ENCODE measurements at regions not wholly inside any gene's neighbourhood (a gene's known extent, or its start where the extent isn't known, plus 50 kb on each side); places are given as distances from the start of the nearest gene placed in this dataset.
A peak's percentile ranks its signal among the peaks of the same experiment; 100 is the strongest.

GRCh38 chr6:40340957-40341356 lies 246.2 kb downstream of the LRFN2 start:
- DNase-seq (ENCODE audit: low read depth): no peak

GRCh38 chr6:40340196-40340595 lies 247.0 kb downstream of the LRFN2 start:
- DNase-seq (ENCODE audit: low read depth): no peak

GRCh38 chr6:40338306-40338705 lies 248.9 kb downstream of the LRFN2 start:
- no peak for DNase-seq (ENCODE audit: low read depth)

GRCh38 chr6:40336940-40337760 lies 250.0 kb downstream of the LRFN2 start:
- no peak for DNase-seq (ENCODE audit: low read depth)

- no peak for DNase-seq (ENCODE audit: low read depth)
Observed at GRCh38 chr6:40336296-40336695, 250.9 kb downstream of the LRFN2 start.

GRCh38 chr6:40334496-40335270 lies 252.5 kb downstream of the LRFN2 start:
- no peak for DNase-seq (ENCODE audit: low read depth)

- no peak for DNase-seq (ENCODE audit: low read depth)
Observed at GRCh38 chr6:40331545-40331944, 255.6 kb downstream of the LRFN2 start.

GRCh38 chr6:40330301-40330721 lies 256.9 kb downstream of the LRFN2 start:
- DNase-seq (ENCODE audit: low read depth): no peak

- no peak for DNase-seq (ENCODE audit: low read depth)
Observed at GRCh38 chr6:40328986-40329545, 258.1 kb downstream of the LRFN2 start.

GRCh38 chr6:40328386-40328985 lies 258.7 kb downstream of the LRFN2 start:
- peak; percentile 11 for DNase-seq (ENCODE audit: low read depth)

GRCh38 chr6:40326714-40327421 lies 260.3 kb downstream of the LRFN2 start:
- no peak for DNase-seq (ENCODE audit: low read depth)

GRCh38 chr6:40325791-40326190 lies 261.4 kb downstream of the LRFN2 start:
- no peak for DNase-seq (ENCODE audit: low read depth)

- no peak for DNase-seq (ENCODE audit: low read depth)
Observed at GRCh38 chr6:40325041-40325440, 262.1 kb downstream of the LRFN2 start.

- DNase-seq (ENCODE audit: low read depth): no peak
Observed at GRCh38 chr6:40323881-40324634, 263.1 kb downstream of the LRFN2 start.

- DNase-seq (ENCODE audit: low read depth): no peak
Observed at GRCh38 chr6:40322336-40322735, 264.8 kb downstream of the LRFN2 start.

- DNase-seq (ENCODE audit: low read depth): no peak
Observed at GRCh38 chr6:40321616-40322015, 265.5 kb downstream of the LRFN2 start.

- DNase-seq (ENCODE audit: low read depth): no peak
Observed at GRCh38 chr6:40320947-40321346, 266.2 kb downstream of the LRFN2 start.

GRCh38 chr6:40320441-40320840 lies 266.7 kb downstream of the LRFN2 start:
- no peak for DNase-seq (ENCODE audit: low read depth)

GRCh38 chr6:40319124-40319523 lies 268.0 kb downstream of the LRFN2 start:
- DNase-seq (ENCODE audit: low read depth): no peak

- no peak for DNase-seq (ENCODE audit: low read depth)
Observed at GRCh38 chr6:40315060-40315459, 272.1 kb downstream of the LRFN2 start.

- no peak for DNase-seq (ENCODE audit: low read depth)
Observed at GRCh38 chr6:40313582-40313981, 273.6 kb downstream of the LRFN2 start.
